Sigmoid colon (tissue), 4 donors: ENCODE measurements at regions not wholly inside any gene's neighbourhood (a gene's known extent, or its start where the extent isn't known, plus 50 kb on each side); places are given as distances from the start of the nearest gene placed in this dataset.

ENCODE experiments used
- CTCF ChIP-seq, 4 experiments: fragments of 450-650 bp in 3 of 4; fragments of 200-600 bp in 1 of 4; IDR thresholded peaks; one replicate each; pipeline ENCODE4 v1.5.1; 2016 to 2019; ENCODE audit warnings: antibody characterized with exemption in 4 of 4, mild to moderate bottlenecking in 3 of 4, moderate library complexity in 2 of 4
- EP300 ChIP-seq, 4 donors: sonication (generic); formaldehyde crosslinking; IDR thresholded peaks; one replicate each; pipeline ENCODE4 v1.6.1; 2017; ENCODE audit warnings: antibody characterized with exemption in 4 of 4
- POLR2A ChIP-seq, 2 donors: fragments of 450-650 bp; IDR thresholded peaks; one replicate each; pipeline ENCODE4 v1.6.1; 2016; ENCODE audit warnings: antibody characterized with exemption in 2 of 2, mild to moderate bottlenecking in 2 of 2, moderate library complexity in 2 of 2
- POLR2AphosphoS5 ChIP-seq, 4 donors: sonication (generic); formaldehyde crosslinking; IDR thresholded peaks; one replicate each; pipeline ENCODE4 v1.6.1; 2017; ENCODE audit warnings: antibody characterized with exemption in 4 of 4

DNA sequence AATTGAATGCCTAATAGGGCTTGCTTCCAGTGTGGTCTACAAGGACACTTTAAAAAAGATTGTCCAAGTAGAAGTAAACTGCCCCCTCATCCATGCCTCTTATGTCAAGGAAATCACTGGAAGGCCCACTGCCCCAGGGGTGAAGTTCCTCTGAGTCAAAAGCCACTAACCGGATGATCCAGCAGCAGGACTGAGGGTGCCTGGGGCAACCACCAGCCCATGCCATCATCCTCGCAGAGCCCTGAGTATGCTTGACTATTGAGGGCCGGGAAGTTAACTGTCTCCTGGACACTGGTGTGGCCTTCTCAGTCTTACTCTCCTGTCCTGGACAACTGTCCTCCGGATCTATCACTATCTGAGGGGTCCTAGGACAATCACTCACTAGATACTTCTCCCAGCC lies 411.5 kb downstream of the TENT5A start:
- TF ChIP-seq POLR2A (IDR thresholded peaks at IDR 0.05) (no peak), CTCF (IDR thresholded peaks at IDR 0.05) (no peak), POLR2AphosphoS5 (IDR thresholded peaks at IDR 0.05) (no peak), EP300 (IDR thresholded peaks at IDR 0.05) (no peak)
